Suppressor macrophage treated with lipopolysaccharide for 1 hour (primary cell): ENCODE measurements at regions not wholly inside any gene's neighbourhood (a gene's known extent, or its start where the extent isn't known, plus 50 kb on each side); places are given as distances from the start of the nearest gene placed in this dataset.

Experiments
- DNase-seq, 3 donors: peaks; one replicate each; pipeline ENCODE4 v3.0.0-alpha.2; 2020 to 2022

DNA sequence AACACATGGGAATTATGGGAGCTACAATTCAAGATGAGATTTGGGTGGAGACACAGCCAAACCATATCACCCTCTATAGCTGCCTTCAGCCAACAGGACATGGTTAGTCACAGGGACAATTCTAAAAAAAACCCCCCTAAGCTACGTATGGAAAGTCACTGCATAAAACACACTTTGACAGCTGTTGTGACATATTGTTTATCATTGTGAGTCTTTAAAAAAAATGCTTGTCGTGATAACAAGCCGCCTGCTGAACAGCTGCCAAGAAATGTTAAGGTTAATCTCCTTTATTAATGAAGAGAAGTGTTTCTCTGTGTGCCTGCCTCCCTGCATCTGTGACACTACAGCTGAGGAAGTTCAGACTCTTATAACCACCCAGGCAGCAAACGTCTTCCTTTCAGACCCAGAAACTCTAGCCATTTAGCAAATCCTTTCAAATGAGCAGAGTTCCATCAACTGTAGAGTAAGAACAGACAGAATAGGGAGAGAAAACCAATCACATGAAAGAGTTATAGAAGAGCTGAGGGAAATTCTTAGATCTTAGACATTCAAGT, 1459.6 kb upstream of the TMEM132C start:
- DNase-seq = no peak

DNA sequence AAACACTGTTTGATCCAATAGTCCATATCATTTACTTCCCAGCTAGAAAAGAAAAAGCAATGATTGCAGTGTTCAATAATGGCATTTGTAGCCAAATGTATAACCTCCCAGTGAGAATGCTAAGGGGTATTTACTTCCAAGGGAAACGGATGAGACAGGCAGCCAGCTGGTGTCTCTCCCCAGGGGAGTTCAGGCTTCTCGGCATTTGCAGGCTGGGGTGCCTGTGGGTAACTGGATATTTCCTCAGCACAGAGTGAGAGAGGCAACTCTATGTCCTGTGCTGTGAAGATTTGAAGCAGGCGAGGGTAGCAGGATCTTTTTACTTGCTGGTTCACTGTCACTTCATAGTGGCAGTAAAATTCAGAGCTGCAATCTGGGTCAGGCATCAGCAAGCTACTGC, 1455.6 kb upstream of the TMEM132C start:
- no peak for DNase-seq

DNA sequence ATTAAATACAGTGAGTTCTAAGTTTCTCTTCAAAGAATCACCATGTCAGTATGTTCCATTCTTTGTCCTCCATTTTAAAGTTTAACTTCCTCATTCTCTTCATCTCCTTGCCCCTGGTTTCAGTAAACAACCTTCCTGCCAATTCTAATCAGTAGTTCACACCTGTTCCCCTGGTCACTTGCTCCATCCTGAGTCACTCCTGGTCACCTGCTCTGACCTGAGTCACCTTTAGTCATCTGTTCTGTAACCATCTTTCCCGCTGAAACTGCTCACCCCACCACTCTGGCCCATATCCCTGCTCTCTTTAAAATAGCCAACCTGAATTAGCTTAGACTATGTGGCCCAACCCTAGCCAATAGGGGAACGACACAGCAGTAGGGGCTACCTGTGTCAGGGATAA, 1447.4 kb upstream of the TMEM132C start:
- no peak for DNase-seq

DNA sequence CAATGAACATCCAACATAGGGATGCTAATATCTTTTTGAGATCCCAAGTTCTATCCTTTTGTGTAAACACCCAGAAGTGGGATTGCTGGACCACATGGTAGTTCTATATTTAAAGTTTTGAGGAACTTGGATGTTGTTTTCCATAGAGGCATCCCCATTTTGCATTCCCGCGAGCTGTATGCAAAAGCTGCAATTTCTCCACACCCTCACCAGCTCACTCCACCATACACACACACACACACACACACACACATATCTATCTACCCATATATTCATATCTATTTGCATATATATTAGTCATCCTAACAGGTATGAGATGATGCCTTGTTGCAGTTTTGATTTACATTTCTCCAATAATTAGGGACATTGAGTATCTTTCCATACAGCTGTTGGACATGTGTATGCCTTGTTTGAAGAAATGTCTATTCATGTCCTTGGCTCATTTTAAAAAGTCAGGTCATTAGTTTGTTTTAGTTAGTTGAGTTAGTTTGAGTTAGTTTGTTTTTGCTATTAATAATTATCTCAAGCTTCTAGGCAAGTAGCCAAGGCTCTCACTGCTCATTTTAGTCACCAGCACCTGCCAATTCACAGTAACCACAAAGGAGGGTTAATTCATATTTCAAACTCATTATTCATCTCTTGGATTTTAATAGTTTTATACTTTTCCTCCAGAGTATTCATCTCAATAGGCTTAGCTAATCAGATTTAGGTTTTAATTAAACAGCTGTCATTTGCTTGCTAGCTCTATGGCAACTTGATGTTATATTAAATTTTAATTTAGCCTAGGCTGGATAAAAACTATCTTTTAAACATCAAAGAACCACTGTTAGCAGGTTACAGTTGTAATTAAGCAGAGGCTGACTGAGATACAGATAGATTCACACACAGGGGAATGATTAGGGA, 1435.9 kb upstream of the TMEM132C start:
- no peak for DNase-seq

DNA sequence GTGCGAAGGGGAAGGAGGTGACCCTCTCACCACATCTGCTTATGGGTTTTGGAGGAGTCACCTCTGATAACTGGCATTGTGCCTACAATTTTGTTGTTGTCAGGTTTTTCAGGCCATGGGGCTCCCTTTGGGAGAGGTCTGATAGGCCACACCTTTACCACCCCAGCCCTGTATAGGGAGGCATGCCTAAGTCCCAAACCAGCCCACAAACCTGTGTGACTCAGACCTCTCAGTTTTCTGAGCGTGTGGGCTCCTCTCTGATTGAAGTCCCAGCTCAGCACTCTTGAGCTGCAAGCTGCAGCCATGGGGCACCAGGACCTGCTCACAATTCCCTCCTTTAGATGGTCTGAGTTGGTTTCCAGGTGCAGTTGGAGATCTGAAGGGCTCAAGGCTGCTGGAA, 1429.3 kb upstream of the TMEM132C start:
- no peak for DNase-seq

DNA sequence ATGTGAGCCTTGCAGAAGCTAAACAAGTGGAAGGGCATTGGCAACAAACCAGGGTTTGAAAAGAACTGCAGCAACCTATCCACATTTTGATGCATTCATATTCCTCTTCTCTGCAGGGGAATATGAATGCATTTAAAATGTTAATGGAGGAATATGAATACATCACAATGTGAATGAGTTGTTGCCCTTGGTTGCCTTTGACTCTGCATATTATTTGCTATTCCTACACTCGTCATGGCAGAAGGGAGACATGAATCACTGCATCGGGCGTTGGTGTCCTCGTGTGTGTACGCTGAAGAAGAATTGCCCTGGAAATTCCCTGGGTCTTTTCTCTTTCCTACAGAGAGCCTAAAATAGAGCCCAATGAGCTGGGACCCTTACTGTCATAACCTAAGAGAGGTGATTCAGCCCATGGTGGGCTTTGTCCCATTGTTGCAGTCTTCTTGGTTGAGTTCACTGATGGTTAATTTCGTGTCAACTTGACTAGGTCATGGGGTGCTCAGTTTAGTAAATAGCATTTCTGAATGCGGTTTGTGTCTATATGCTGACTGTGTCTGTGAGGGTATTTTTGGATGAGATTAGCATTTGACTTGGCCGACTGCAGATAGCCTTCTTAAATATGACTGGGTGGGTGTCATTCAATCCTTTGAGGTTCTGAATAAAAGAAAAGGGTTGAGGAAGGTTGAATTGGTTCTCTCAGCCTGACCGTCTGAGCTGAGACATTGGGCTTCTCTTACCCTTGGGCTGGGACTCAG, 1422.9 kb upstream of the TMEM132C start:
- DNase-seq = no peak

DNA sequence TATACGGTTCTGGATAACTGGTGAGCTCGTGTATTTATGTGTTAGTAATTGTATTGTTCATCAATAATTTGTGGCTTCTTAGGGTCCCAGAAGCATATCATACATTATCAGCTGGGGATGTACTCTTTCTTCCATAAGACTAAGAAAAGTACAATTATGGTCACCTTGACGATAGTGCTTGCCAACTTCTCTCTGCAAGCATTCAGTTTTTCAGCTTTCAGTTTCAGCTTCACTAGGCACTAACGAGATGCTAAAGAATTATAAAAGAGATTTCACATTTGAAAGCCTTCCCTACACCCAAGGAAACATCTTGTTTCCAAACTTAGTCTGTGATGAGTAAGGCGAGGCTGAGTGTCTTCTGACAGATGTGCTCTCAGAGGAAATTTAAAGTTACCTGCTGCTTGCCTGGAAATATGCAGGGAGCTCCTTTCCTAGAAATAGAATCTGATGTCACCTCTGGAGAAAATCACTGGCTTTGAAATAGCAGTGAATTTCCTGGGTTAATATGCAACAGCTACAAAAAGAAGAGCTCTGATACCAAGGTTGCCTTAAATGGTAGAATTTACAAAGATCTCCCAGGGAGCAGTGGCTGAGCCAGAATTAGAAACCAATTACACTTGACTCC, 1419.9 kb upstream of the TMEM132C start:
- DNase-seq = no peak

DNA sequence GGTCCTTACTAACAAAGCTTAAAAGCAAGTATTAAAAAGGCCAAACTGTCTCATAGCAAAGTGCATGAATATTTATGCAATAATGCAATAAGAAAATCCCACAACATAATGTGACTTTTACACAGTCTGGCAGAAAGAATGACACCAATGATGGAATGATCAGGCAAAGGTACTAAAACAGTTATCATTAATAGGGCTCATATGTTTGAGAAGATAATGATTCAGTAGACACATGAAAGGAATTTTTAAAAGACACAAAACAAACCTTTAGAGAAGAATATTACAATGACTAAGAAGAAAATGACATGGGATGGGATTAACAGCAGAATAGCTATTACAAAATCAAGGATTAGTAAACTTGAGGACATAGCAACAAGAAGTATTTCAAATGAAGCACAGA, 1411.2 kb upstream of the TMEM132C start:
- DNase-seq = no peak

DNA sequence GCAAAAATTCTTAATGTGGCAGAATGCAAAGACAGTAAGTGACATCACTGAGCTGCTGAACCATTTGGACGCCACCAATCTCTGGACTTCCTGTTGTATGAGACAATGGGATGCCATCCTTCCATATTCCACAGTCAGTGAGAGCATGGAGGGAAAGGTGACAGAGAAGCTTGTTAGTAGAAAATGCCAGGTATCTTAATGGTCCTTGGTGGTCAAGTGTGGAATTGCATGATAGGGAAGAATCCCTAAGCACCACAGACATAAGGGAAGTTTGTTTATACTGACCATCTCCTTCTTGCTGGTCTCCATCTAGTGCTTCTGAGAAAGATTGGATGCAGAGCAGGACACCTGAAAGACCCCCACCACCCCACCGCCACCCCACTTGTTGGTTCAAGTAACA, 1410.0 kb upstream of the TMEM132C start:
- no peak for DNase-seq

DNA sequence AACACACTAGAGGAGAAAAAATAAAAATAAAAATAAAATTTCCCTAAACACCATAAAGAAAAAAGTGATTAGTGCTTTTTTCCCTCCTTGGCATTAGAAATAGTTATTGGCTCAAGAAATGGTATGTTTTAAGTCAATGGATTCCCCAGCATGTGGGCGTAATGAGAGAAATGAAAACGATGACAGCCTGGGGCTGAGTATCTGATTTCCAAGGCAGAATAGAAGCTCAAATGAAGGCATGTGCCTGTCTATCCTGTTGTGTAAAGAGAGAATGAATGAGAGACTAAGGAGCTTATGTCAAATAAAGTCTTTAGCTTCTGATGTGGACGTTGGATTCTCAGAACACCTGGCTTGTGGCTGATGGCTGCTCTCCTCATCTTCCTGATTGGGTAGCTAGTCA, 1408.4 kb upstream of the TMEM132C start:
- DNase-seq = no peak

DNA sequence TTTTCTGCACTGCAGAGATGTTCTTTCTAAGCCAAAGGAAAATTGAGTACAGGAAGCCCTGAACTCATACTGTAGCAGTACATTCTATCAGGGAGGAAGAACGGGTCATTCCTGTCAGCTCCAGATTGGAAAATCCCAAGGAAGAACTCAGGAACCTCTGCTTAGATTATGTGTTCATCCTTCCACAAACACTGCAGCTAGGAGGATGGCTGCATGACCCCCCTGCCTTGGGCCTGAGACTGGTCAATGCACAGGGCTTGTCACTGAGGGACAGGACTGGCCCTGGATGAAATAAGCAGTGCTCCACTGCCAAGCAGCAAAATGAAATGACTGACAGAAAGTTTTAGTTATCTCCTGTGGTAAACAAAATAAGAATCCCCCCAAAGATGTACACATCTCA, 1406.8 kb upstream of the TMEM132C start:
- no peak for DNase-seq

DNA sequence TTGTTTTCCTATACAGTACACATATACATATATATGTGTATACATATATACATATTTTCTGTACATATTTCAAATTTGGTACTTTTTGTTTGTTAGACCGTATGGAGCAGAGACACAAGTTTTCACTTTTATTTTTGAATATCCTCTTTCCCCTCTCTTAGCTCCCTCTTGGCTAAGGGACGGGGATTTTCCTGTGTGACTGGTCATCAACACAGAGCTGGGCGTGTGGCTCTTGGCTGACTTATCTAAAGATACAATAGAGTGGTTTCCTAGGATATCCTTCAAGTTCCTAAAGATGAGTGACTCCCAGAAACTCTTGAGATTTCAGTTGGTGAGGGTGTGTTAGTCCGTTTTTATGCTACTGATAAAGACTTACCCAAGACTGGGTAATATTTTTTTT, 1404.5 kb upstream of the TMEM132C start:
- DNase-seq = no peak

DNA sequence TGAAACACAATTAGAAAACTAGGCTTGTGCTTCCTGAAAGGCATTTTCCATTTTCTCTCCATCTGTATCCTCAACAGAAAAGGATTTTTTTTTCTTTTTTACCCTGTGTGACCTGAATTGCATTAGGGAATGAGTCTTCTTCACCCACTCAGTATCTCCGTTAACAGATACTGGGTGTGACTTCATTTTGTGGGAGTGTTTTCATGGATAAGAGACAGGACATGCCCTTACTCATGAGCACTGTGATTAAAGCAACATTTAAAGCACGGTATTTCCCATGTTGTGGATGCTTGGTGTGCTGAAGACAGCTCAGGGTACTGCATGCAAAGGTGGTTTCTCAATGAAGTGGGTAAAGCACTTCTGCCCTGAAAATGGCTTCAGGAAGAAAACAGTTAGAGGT, 1397.3 kb upstream of the TMEM132C start:
- no peak for DNase-seq

DNA sequence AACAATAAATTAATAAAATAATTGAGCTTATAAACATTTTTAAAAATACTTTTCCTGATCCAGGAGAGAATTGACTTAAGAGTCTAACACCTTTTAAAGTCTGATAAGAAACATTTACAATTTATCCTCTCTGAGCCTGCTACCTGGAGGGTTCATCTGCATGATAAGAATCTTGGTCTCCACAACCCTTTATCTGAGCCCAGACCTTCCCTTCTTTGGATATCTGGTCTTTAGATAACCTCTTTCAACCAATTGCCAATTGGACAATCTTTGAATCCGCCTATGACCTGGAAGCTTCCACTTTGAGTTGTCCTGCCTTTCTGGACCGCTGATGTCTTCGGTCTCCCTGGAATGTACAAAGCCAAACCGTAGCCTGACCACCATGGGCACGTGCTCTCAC, 1393.3 kb upstream of the TMEM132C start:
- no peak for DNase-seq

DNA sequence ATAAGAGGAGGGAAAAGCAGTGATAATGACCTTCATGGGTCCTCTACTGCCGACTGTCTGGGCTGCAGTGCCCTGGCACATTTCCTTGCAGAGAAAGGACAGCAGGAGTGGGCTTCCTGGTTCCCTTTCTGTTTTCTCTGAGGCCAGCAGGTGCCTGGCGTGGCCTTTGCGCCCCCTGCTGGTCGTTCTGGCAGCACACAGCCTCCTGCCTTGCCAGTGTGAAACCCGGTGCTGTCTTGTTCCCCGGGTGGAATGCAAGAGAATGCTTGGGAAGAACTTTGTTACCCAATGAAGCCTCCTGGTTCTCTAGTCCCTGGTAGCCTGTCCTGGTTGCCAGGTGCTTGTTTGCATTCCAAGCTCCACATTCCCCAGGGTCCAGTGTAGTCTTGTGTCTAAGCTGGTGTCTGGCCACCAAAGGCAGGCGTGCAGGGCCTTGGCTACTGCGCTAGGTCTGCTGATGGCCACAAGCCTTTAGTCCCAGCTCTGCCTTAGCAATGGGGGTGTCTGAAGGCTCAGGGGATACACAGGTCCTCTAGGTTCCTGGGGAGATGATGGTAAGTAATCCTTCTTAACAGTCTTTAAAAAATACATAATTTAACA, 1392.4 kb upstream of the TMEM132C start:
- DNase-seq = peak; percentile 63 to 80 (median 66)

DNA sequence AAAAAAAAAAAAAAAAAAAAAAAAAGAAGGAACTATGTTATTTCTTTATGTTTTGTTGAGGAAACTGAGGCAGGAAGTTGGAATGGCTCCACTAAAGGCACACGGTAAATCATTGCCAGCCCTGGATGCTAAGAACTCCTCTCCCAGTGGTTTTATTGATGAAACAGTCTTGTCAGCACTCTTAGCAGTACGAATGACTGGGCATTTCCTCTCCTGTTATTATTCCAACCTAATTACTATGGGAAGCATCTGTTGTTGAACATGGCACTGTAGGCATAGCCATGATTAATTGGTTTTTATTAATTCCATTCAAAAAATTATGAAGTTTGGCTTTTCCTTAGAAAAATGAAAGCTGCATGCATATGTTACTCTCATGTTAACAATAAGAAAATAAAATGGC, 1387.1 kb upstream of the TMEM132C start:
- no peak for DNase-seq

DNA sequence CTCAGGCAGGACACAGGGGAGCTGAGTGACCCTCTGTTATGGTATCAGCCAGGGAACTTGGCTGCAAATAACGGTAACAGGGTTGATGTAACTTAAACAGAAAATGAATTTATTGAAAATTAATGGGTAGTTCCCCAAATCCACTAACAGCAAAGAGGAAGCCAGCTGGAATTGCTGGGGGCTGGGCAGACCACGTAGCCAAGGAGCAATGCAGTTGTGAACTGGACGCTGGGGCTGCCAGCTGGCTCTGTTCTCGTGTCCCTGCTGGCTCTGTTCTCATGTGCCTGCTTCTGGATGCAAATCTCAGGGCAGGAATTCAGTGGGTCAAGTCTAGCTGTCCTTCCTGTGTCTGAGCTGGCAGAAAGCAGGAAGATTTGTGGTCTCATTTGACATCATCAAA, 1383.3 kb upstream of the TMEM132C start:
- DNase-seq = no peak

DNA sequence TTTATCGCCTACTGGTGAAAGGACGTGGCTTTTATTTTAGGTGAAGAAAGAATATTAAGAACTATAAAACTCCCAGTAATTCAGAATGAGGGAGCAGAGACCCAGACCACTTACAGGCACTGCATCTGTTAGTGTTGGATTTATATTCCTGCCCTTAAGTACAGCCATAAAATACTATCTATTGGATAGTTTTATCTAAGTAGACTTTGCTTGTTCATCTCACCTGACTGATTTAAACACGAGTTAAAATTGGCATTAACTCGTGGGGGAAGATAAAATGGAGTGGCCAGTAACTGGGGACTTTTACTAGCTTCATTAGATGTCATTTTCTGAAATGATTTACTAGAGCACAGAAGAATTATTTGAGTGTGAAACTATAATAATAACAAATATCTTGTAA, 1377.5 kb upstream of the TMEM132C start:
- DNase-seq = no peak

DNA sequence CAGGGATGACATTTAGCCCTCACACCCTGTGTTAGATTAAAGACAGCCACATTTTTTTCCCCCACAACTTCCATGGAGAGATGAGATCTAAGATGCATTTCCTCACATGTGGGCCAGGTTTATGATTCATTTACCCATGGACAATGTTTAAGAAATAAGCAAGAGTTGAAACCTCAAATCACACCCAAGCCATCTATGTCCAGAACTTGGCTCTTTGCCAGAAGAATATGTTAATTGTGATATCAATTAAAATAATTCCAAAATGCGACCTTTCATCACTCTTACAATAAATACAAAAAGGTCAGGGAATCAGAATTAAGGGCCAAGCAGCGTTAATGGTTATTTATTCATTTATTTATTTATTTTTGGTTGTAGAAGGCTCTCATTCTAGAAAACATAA, 1376.9 kb upstream of the TMEM132C start:
- DNase-seq = no peak

DNA sequence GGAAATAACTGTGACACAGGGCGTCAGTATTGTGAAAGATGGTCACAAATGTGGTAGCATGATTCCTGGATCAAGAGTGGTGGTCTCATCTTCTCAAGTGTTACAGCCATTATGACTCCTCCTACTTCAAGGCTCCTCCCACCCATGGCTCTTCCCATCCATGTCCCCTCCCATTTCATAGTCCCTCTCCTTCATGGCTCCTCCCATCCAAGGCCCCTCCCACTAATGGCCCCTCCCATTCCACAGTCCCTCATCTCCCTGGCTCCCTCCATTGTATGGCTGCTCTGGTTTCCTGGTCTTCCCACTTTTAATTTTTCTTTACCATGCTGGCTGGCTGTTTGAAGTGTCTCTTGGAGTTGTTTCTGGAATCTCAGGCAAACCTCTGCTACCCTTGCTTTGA, 1375.2 kb upstream of the TMEM132C start:
- DNase-seq = no peak

DNA sequence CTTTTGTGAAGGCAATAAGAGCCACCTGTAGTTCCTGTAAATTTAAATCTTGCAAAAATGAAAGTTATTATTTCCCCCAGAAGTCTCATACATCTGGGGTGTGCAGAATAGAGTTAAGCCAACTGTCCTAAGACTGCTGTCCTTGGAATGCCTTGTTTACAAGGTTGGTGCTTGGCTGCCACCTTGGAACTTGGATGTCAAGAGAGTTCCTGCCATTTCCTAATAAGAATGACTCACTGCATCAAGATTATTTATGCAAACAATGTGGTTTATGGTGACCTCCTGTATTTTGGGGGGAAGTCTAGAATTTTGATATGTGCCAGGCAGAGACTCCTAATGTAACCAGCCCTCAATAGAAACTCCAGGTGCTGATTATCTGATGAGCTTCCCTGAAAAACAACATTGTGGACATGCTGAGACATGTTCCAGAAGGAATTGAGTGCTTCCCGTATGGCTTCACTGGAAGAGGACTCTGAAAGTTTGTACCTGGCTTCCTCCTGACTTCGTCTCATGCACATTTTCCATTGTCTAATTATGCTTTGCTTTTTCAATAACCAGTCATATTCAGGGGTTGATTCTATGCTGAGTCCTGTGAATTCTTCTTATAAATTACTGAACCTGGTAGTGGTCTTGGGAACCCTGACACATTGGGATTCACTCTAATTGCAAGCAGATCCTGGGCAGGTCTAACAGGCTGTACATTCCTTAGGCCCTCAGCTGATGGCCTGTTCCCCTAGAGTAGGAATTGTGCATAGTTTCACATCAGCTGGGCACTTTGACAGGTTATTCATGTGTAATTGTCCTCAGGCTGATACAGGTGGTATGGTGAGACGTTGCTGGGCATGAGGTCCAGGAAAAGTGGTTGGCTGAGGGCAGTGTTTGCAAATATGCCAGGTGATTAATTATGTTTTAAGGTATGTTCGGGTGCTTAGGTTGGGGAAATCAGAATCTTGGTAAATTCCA, 1370.7 kb upstream of the TMEM132C start:
- DNase-seq = no peak

DNA sequence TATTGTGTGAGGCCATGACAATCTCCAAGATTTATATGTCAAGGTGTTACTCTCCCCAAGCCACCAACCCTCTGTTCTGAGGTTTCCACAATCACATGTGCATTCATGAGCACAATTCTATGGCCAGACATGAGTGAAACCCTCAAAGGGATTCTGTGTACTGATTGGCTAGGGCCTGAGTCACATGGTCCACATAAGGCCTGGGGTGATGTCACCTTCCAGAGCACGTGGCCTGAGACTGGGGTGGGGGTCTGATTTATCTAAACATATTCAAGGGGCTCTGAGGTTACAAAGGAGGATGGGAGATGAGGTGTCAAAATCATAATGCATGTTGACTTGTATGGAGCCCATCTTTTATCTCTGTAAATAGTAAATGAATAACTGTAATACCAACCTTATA, 1369.9 kb upstream of the TMEM132C start:
- no peak for DNase-seq
